Activated B cell treated with CpG ODN at 0.5 μM for 24 hours (primary cell): ENCODE measurements at regions not wholly inside any gene's neighbourhood (a gene's known extent, or its start where the extent isn't known, plus 50 kb on each side); places are given as distances from the start of the nearest gene placed in this dataset.
"Not testable (repeated sequence)": the region's sequence is repeated elsewhere in the genome, so short reads cannot be mapped to it uniquely, and the experiment has no call there.

Experiments used
- ATAC-seq: fragments of 200-7000 bp; cut with Tn5 transposase; one replicate; pipeline ENCODE4 v1.10.0; 2021; ENCODE audit warnings: low read depth, mild to moderate bottlenecking, moderate library complexity
- CTCF ChIA-PET: fragments of 350-600 bp; sonication (Branson Sonifier 250); formaldehyde crosslinking; loops from one replicate; lab custom pipeline; 2021; ENCODE audit warnings: antibody characterized with exemption; lab: Charles Lee
- POLR2A ChIA-PET: fragments of 350-600 bp; sonication (Branson Sonifier 250); formaldehyde crosslinking; loops from one replicate; lab custom pipeline; 2021; ENCODE audit warnings: antibody characterized with exemption; lab: Charles Lee
- DNase-seq: peaks from one replicate; pipeline ENCODE4 v3.0.0; 2022
- H3K27ac Mint-ChIP-seq: one replicate; pipeline ENCODE4 v1.8.0; 2020; ENCODE audit warnings: mixed read lengths
- H3K27me3 Mint-ChIP-seq: one replicate; pipeline ENCODE4 v1.8.0; 2021; ENCODE audit warnings: mixed read lengths
- H3K36me3 Mint-ChIP-seq: one replicate; pipeline ENCODE4 v1.8.0; 2021; ENCODE audit warnings: low read depth, mixed read lengths
- H3K4me1 Mint-ChIP-seq: one replicate; pipeline ENCODE4 v1.8.0; 2021; ENCODE audit warnings: mixed read lengths
- H3K4me3 Mint-ChIP-seq: one replicate; pipeline ENCODE4 v1.8.0; 2020; ENCODE audit warnings: mild to moderate bottlenecking, mixed read lengths
- H3K9me3 Mint-ChIP-seq: one replicate; pipeline ENCODE4 v1.8.0; 2020; ENCODE audit warnings: mixed read lengths
- intact Hi-C: fragments of 100-400 bp; cut with micrococcal nuclease; formaldehyde crosslinking; loops from one replicate; pipeline ENCODE4 v1.15.1; 2024
- TF ChIP-seq, protein P1 (sequence below): fragments of 200-600 bp; IDR thresholded peaks from one replicate; pipeline ENCODE4 v1.8.0; 2022; ENCODE audit warnings: antibody characterized with exemption, mild to moderate bottlenecking

DNA sequence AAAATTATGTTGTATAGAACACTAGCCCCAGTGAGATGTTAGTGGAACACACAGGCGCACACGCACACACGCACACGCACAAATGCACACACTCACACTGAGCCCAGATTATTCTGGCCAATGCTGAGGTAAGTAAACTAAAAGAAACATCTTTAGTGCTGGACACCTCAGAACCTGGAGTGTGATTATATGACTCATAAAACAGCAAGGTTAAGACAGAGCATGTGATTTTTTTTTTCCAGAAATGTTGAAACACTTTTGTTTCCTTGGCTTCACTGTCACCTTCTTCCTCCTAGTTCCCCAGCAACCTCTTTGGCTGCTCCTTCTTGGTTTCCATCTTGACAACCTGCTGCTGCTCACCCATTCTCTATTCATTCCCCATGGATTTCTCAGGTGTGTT lies 141.0 kb upstream of the ALG10B start:
- Mint-ChIP-seq H3K27me3 (no peaks in the 10 kb centered on the region), H3K4me1 (no peaks in the 10 kb centered on the region), H3K4me3 (no peak overlapping the region), H3K9me3 (no peaks in the 10 kb centered on the region), H3K36me3 (no peaks in the 10 kb centered on the region), H3K27ac (no peak overlapping the region)
- ATAC-seq, result no peak
- POLR2A ChIA-PET, result no interaction called here
- no peak for DNase-seq
- CTCF ChIA-PET, result no interaction called here
- TF ChIP-seq, protein P1, sequence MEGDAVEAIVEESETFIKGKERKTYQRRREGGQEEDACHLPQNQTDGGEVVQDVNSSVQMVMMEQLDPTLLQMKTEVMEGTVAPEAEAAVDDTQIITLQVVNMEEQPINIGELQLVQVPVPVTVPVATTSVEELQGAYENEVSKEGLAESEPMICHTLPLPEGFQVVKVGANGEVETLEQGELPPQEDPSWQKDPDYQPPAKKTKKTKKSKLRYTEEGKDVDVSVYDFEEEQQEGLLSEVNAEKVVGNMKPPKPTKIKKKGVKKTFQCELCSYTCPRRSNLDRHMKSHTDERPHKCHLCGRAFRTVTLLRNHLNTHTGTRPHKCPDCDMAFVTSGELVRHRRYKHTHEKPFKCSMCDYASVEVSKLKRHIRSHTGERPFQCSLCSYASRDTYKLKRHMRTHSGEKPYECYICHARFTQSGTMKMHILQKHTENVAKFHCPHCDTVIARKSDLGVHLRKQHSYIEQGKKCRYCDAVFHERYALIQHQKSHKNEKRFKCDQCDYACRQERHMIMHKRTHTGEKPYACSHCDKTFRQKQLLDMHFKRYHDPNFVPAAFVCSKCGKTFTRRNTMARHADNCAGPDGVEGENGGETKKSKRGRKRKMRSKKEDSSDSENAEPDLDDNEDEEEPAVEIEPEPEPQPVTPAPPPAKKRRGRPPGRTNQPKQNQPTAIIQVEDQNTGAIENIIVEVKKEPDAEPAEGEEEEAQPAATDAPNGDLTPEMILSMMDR, result no peak
- intact Hi-C loops, result no loop called here

DNA sequence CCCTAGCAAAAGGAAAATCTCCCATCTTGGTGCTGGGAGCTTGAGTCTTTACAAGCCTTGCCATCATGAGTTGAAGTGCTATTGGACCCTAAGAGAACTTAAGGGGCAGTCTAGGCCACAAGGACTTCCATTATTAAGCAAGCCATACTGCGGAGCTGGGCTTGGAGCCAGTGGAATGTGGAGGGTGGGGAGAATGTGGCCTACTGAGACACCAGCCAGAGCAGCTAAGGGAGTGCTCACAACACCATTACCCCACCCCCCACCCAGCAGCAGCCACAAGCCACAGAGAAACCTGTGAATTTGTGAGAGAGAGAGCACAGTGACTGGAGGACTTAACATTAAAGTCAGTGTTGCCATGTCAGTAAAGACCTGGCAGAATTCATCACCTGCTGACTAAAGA lies 133.0 kb upstream of the ALG10B start:
- H3K4me1 Mint-ChIP-seq, CTCF ChIA-PET, DNase-seq, H3K36me3 Mint-ChIP-seq, H3K9me3 Mint-ChIP-seq, POLR2A ChIA-PET, H3K27me3 Mint-ChIP-seq, ATAC-seq, intact Hi-C loops, H3K4me3 Mint-ChIP-seq, H3K27ac Mint-ChIP-seq: not testable (repeated sequence)

DNA sequence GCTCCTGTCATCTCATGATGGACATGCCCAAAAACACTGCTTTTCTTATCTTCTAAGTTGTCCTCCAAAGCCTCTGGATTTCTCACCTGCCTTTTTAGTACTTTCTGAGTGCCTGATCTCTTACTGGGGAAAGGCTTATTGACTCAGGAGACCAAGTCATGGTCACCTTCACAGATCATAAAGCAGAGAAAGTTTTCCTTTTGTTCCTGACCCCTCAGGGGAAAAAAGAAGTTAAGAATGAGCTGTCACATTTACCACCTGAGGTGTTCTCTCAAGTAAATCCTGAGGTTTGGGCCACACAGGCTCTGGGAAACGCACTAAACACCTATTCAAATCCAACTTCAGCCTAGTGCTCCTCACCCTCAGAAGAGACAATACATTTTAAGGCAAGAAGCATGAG lies 119.3 kb upstream of the ALG10B start:
- H3K27ac Mint-ChIP-seq, POLR2A ChIA-PET, DNase-seq: not testable (repeated sequence)

DNA sequence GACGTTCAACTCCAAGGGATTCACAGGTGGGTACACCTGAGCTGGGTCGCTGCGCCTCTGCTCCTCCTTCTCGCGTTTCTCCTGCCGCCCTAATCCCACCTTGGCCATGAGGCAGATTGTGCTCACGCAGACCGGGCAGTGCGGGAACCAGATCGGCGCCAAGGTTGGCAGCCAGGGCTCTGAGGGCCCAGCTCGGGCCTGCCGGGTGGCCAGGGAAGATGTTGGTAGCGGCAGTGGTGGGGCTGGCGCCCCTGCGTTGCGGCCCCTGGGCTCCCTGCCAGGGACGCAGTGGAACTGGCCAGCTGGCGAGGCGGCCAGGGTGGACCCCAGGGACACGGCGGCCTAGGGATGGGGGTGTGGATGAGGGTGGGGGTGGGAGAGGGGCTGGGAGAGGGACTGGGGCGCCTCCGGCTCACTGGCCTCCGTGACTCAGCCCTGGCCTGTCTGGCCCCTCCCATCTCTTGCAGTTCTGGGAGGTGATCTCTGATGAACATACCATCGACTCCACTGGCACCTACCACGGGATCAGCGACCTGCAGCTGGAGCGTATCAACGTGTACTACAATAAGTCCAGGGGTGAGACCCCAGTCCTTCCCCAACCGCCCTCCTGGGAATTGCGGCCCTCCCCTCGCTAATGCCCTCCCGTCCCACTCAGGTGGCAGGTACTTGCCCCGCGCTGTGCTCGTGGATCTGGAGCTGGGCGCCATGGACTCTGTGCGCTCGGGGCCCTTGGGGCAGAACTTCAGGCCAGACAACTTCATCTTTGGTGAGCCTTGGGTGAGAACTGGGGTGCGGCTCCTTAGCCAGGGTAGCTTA lies 114.9 kb upstream of the ALG10B start:
- DNase-seq, result no peak
- no peak for ATAC-seq
- intact Hi-C loops, result no loop called here
- H3K4me1 Mint-ChIP-seq, result no peaks in the 10 kb centered on the region
- H3K4me3 Mint-ChIP-seq, result no peak overlapping the region
- TF ChIP-seq, protein P1, result no peak
- CTCF ChIA-PET, result no interaction called here
- no peaks in the 10 kb centered on the region for H3K9me3 Mint-ChIP-seq
- H3K36me3 Mint-ChIP-seq, result no peaks in the 10 kb centered on the region
- POLR2A ChIA-PET, result no interaction called here
- no peak overlapping the region for H3K27ac Mint-ChIP-seq
- no peaks in the 10 kb centered on the region for H3K27me3 Mint-ChIP-seq

More for the DNA sequence above, 119.3 kb upstream of the ALG10B start:
- H3K4me3 Mint-ChIP-seq, H3K4me1 Mint-ChIP-seq, H3K36me3 Mint-ChIP-seq, CTCF ChIA-PET, intact Hi-C loops, H3K27me3 Mint-ChIP-seq, ATAC-seq, H3K9me3 Mint-ChIP-seq: not testable (repeated sequence)

DNA sequence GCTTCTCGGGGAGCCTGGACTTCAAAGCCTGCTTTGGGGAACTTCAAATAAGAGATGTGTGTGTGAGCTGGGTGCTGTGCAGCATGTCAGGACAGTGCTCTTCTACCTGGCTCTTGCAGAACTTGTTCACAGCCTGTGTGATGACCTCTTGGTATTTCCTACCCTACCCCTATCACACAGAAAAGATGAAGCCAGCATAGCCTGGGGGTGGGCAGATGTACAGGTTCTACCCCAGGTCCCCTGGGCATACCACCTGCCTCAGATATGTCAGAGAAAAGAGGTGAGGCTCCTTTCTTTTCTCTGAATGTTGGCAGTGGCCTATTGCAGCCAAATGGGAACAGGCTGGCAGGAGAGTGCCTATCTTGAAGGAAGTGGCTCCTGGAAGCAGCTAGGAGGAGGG lies 111.7 kb upstream of the ALG10B start:
- H3K4me3 Mint-ChIP-seq, result no peak overlapping the region
- ATAC-seq (no peak), DNase-seq (no peak)
- H3K36me3 Mint-ChIP-seq, result no peaks in the 10 kb centered on the region
- intact Hi-C loops, result no loop called here
- H3K4me1 Mint-ChIP-seq, result no peaks in the 10 kb centered on the region
- ChIA-PET CTCF (no interaction called here), POLR2A (no interaction called here)
- TF ChIP-seq, protein P1, result no peak
- no peaks in the 10 kb centered on the region for H3K9me3 Mint-ChIP-seq
- H3K27ac Mint-ChIP-seq, result no peak overlapping the region
- no peaks in the 10 kb centered on the region for H3K27me3 Mint-ChIP-seq

DNA sequence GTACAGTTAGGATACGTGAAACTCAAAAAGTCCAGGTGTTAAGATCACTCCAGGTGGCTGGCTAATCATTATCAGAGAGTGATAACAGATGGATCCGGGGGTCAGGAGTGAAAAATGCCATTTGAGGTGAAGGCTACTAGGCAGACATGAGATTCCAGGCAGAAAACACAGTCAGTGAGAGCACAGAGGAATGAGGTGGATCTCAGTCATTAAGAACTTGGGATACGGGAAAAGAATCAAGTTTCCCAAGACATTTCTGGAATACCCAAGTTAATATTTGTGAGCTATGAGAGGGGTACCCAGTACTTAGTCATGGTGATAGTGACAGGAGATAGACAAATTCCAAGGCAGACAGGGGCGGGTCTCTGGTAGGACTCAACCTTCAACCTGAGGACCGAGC lies 94.6 kb upstream of the ALG10B start:
- H3K4me3 Mint-ChIP-seq, result no peak overlapping the region
- H3K27me3 Mint-ChIP-seq, result no peaks in the 10 kb centered on the region
- H3K27ac Mint-ChIP-seq, result no peak overlapping the region
- ATAC-seq, result no peak
- intact Hi-C loops, result no loop called here
- peaks cover 4% of the 10 kb centered on the region for H3K9me3 Mint-ChIP-seq
- ChIA-PET POLR2A (no interaction called here), CTCF (no interaction called here)
- no peaks in the 10 kb centered on the region for H3K4me1 Mint-ChIP-seq
- TF ChIP-seq, protein P1, result no peak
- no peak for DNase-seq
- no peaks in the 10 kb centered on the region for H3K36me3 Mint-ChIP-seq

DNA sequence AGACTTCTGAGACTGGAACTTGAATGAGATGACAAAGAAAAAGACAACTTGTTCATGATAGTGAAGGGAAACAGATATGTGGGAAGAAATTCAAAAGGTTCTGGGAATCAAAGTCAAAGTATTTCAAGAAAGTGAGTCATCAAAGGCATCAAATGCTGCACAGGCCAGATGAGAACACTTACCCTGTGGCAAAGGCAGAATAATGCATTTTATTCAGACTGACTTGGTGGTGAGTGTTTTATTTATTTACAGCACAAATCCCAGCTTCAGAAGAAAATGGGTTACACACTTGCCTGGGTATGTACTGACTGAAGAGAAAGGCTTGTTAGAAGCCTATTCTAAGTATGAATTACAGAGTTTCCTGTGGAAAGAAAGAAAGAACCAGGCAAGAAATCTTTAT lies 78.2 kb upstream of the ALG10B start:
- CTCF ChIA-PET, H3K4me1 Mint-ChIP-seq, DNase-seq, ATAC-seq, H3K9me3 Mint-ChIP-seq, H3K27ac Mint-ChIP-seq, intact Hi-C loops, H3K4me3 Mint-ChIP-seq, H3K27me3 Mint-ChIP-seq, H3K36me3 Mint-ChIP-seq, POLR2A ChIA-PET: not testable (repeated sequence)
